Endothelial cell of umbilical vein (primary cell): ENCODE measurements at regions not wholly inside any gene's neighbourhood (a gene's known extent, or its start where the extent isn't known, plus 50 kb on each side); places are given as distances from the start of the nearest gene placed in this dataset.

Experiments
- CTCF ChIP-seq, 2 donors: IDR thresholded peaks; 1 replicate in 1 of 2; 2 replicates in 1 of 2; pipeline ENCODE4 v1.5.1; 2011; ENCODE audit warnings: low read length in 2 of 2, mild to moderate bottlenecking in 2 of 2, moderate library complexity in 2 of 2, control low read depth in 1 of 2, inconsistent platforms in 1 of 2, low read depth in 1 of 2; ENCODE audit not compliant: insufficient read depth in 1 of 2; ENCODE audit errors: extremely low read depth in 1 of 2
- EZH2 ChIP-seq: IDR thresholded peaks from 2 replicates; pipeline ENCODE4 v1.6.1; 2012; ENCODE audit warnings: borderline replicate concordance, low read depth, mild to moderate bottlenecking, moderate library complexity, low read length, inconsistent platforms; ENCODE audit not compliant: severe bottlenecking
- FOS ChIP-seq: IDR thresholded peaks from 2 replicates; pipeline ENCODE4 v1.6.1; 2011; ENCODE audit warnings: mild to moderate bottlenecking, low read length, moderate library complexity, borderline replicate concordance; ENCODE audit not compliant: insufficient read depth
- JUN ChIP-seq: IDR thresholded peaks from 2 replicates; pipeline ENCODE4 v1.6.1; 2011; ENCODE audit warnings: borderline replicate concordance, low read depth; ENCODE audit not compliant: insufficient read length, insufficient read depth
- MYC ChIP-seq: IDR thresholded peaks from one replicate; pipeline ENCODE4 v1.6.1; 2011; ENCODE audit warnings: mild to moderate bottlenecking, low read depth, low read length
- POLR2A ChIP-seq: IDR thresholded peaks from 2 replicates; pipeline ENCODE4 v1.6.1; 2012; ENCODE audit warnings: low read depth, mild to moderate bottlenecking, control low read depth, low read length

- TF ChIP-seq JUN (no peak), CTCF (IDR thresholded peaks at IDR 0.05; ENCODE audit: extremely low read depth in 1 of 2, insufficient read depth in 1 of 2, low read depth in 1 of 2, low read length in 2 of 2) (no peak), POLR2A (no peak), MYC (no peak), EZH2 (no peak), FOS (no peak)
Observed at GRCh38 chr5:144024545-144024944, 145.9 kb downstream of the YIPF5 start.
